K562 (cell line): ENCODE measurements at regions not wholly inside any gene's neighbourhood (a gene's known extent, or its start where the extent isn't known, plus 50 kb on each side); places are given as distances from the start of the nearest gene placed in this dataset.

ENCODE experiments used
- HIVEP1 ChIP-seq: fragments of 250-450 bp; sonication (Bioruptor Pico); IDR thresholded peaks from 2 replicates; pipeline ENCODE4 v1.4.0; 2020; ENCODE audit warnings: mild to moderate bottlenecking
- HNRNPH1 ChIP-seq: fragments of 200-400 bp; formaldehyde crosslinking; optimal IDR thresholded peaks from 2 replicates; pipeline ENCODE3; 2017; ENCODE audit warnings: low read depth, mild to moderate bottlenecking, low read length, moderate library complexity
- IRF1 ChIP-seq: sonication (generic); formaldehyde crosslinking; IDR thresholded peaks from 2 replicates; pipeline ENCODE4 v1.8.0; 2022; ENCODE audit warnings: missing genetic modification reagents, mild to moderate bottlenecking, borderline replicate concordance
- RCOR1 ChIP-seq, 2 experiments: IDR thresholded peaks; 2 replicates each; pipeline ENCODE4 v1.6.1; 2012; ENCODE audit warnings: low read depth in 2 of 2, low read length in 2 of 2, borderline replicate concordance in 1 of 2, improper control_type of control experiment in 1 of 2
- SP1 ChIP-seq: sonication (generic); formaldehyde crosslinking; IDR thresholded peaks from 2 replicates; pipeline ENCODE4 v1.8.1; 2022; ENCODE audit warnings: mild to moderate bottlenecking, missing genetic modification reagents
- ZNF124 ChIP-seq: sonication (generic); formaldehyde crosslinking; IDR thresholded peaks from 2 replicates; pipeline ENCODE4 v1.8.1; 2022; ENCODE audit warnings: missing genetic modification reagents
- ZNF134 ChIP-seq: fragments of 250-450 bp; sonication (Bioruptor Pico); conservative IDR thresholded peaks from 2 replicates; pipeline ENCODE4 v1.4.0; 2020
- ZNF561 ChIP-seq: fragments of 450-650 bp; formaldehyde crosslinking; conservative IDR thresholded peaks from 2 replicates; pipeline ENCODE4 v1.4.0; 2020; ENCODE audit warnings: mild to moderate bottlenecking, moderate library complexity
- TF ChIP-seq, protein P1 (sequence below), 3 experiments: IDR thresholded peaks in 2 of 3; conservative IDR thresholded peaks in 1 of 3; 2 replicates each; pipeline ENCODE4 v1.5.1; 2011 to 2012; ENCODE audit warnings: low read length in 3 of 3, mild to moderate bottlenecking in 3 of 3, control low read depth in 2 of 3, improper control_type of control experiment in 1 of 3, inconsistent platforms in 1 of 3, low read depth in 1 of 3, mixed read lengths in 1 of 3, moderate library complexity in 1 of 3; ENCODE audit not compliant: insufficient read depth in 2 of 3
- TF ChIP-seq, protein P2 (sequence below): fragments of 250-450 bp; sonication (Bioruptor Pico); IDR thresholded peaks from 2 replicates; pipeline ENCODE4 v1.5.0; 2020; ENCODE audit warnings: mild to moderate bottlenecking, borderline replicate concordance

DNA sequence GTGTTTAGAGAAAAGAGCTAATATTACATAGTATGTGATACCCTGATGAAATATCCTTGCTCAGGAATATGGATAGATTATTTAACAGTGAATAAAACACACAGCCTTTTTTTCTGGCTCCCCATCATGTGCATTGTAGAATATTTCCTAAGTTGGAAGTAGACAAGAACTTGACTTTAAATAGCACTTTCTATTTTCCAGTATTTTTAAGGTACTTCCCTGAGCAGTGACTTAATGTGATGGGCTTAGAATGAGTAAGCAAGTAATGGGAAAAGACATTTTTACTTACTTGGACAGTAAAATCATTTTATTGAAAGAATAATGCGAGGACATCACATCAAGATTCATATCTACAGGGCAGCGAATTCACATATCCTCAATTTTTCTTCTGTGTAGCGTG lies 176.7 kb upstream of the SLC8A1 start:
- TF ChIP-seq, protein P1, sequence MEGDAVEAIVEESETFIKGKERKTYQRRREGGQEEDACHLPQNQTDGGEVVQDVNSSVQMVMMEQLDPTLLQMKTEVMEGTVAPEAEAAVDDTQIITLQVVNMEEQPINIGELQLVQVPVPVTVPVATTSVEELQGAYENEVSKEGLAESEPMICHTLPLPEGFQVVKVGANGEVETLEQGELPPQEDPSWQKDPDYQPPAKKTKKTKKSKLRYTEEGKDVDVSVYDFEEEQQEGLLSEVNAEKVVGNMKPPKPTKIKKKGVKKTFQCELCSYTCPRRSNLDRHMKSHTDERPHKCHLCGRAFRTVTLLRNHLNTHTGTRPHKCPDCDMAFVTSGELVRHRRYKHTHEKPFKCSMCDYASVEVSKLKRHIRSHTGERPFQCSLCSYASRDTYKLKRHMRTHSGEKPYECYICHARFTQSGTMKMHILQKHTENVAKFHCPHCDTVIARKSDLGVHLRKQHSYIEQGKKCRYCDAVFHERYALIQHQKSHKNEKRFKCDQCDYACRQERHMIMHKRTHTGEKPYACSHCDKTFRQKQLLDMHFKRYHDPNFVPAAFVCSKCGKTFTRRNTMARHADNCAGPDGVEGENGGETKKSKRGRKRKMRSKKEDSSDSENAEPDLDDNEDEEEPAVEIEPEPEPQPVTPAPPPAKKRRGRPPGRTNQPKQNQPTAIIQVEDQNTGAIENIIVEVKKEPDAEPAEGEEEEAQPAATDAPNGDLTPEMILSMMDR (IDR thresholded peaks at IDR 0.05 in 2 of 3, conservative IDR thresholded peaks at IDR 0.05 in 1 of 3; ENCODE audit: insufficient read depth in 2 of 3, low read depth in 1 of 3, low read length in 3 of 3) = no peak
- no peak for TF ChIP-seq ZNF124 (CRISPR knock-in tag)
- no peak for TF ChIP-seq SP1 (CRISPR knock-in tag)
- TF ChIP-seq ZNF561 (CRISPR knock-in tag) = no peak
- no peak for TF ChIP-seq ZNF134 (CRISPR knock-in tag)
- TF ChIP-seq HIVEP1 (CRISPR knock-in tag) = no peak
- no peak for TF ChIP-seq HNRNPH1
- TF ChIP-seq RCOR1 (IDR thresholded peaks at IDR 0.05; ENCODE audit: borderline replicate concordance in 1 of 2, low read depth in 2 of 2, low read length in 2 of 2) = no peak
- no peak for TF ChIP-seq IRF1 (CRISPR knock-in tag)
- TF ChIP-seq, protein P2, sequence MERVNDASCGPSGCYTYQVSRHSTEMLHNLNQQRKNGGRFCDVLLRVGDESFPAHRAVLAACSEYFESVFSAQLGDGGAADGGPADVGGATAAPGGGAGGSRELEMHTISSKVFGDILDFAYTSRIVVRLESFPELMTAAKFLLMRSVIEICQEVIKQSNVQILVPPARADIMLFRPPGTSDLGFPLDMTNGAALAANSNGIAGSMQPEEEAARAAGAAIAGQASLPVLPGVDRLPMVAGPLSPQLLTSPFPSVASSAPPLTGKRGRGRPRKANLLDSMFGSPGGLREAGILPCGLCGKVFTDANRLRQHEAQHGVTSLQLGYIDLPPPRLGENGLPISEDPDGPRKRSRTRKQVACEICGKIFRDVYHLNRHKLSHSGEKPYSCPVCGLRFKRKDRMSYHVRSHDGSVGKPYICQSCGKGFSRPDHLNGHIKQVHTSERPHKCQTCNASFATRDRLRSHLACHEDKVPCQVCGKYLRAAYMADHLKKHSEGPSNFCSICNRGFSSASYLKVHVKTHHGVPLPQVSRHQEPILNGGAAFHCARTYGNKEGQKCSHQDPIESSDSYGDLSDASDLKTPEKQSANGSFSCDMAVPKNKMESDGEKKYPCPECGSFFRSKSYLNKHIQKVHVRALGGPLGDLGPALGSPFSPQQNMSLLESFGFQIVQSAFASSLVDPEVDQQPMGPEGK (CRISPR knock-in tag) = no peak
